ENCODE measurements at regions not wholly inside any gene's neighbourhood (a gene's known extent, or its start where the extent isn't known, plus 50 kb on each side); places are given as distances from the start of the nearest gene placed in this dataset.
A peak's percentile ranks its signal among the peaks of the same experiment; 100 is the strongest.

GRCh38 chr4:19254486-19254885, 997.2 kb upstream of the SLIT2 start:
- peaks cover 6% of the 10 kb centered on the region for H3K27me3 Mint-ChIP-seq (ENCODE audit: insufficient read depth)
- no peak overlapping the region for H3K4me3 Mint-ChIP-seq
- H3K36me3 Mint-ChIP-seq (ENCODE audit: low read depth), result peaks cover 17% of the 10 kb centered on the region; the same call in 1 of the 2 replicates
- no peak for DNase-seq
- no peaks in the 10 kb centered on the region for H3K4me1 Mint-ChIP-seq (ENCODE audit: low read depth)
- no peak overlapping the region for H3K27ac Mint-ChIP-seq
- no peak for TF ChIP-seq CTCF (IDR thresholded peaks at IDR 0.05)
- H3K9me3 Mint-ChIP-seq, result peaks cover 19% of the 10 kb centered on the region

GRCh38 chr4:19248023-19248422, 1003.7 kb upstream of the SLIT2 start:
- no peak for TF ChIP-seq CTCF (IDR thresholded peaks at IDR 0.05)
- no peaks in the 10 kb centered on the region for H3K4me1 Mint-ChIP-seq (ENCODE audit: low read depth)
- no peak overlapping the region for H3K27ac Mint-ChIP-seq
- H3K4me3 Mint-ChIP-seq, result no peak overlapping the region
- H3K27me3 Mint-ChIP-seq (ENCODE audit: insufficient read depth), result peaks cover 6% of the 10 kb centered on the region
- DNase-seq, result no peak
- H3K36me3 Mint-ChIP-seq (ENCODE audit: low read depth), result no peaks in the 10 kb centered on the region
- H3K9me3 Mint-ChIP-seq, result no peaks in the 10 kb centered on the region

GRCh38 chr4:19241895-19242294, 1009.8 kb upstream of the SLIT2 start:
- no peak overlapping the region for H3K27ac Mint-ChIP-seq

GRCh38 chr4:19239565-19239964, 1012.1 kb upstream of the SLIT2 start:
- Mint-ChIP-seq H3K9me3 (no peaks in the 10 kb centered on the region), H3K27me3 (ENCODE audit: insufficient read depth) (no peaks in the 10 kb centered on the region), H3K4me3 (no peak overlapping the region), H3K36me3 (ENCODE audit: low read depth) (no peaks in the 10 kb centered on the region), H3K4me1 (ENCODE audit: low read depth) (peaks cover 49% of the 10 kb centered on the region), H3K27ac (peak overlapping the region; percentile 14; the same call in 1 of the 2 replicates)
- TF ChIP-seq CTCF (IDR thresholded peaks at IDR 0.05), result no peak
- DNase-seq, result peak; percentile 76

More at GRCh38 chr4:19241895-19242294, 1009.8 kb upstream of the SLIT2 start:
- Mint-ChIP-seq H3K36me3 (ENCODE audit: low read depth) (no peaks in the 10 kb centered on the region), H3K27me3 (ENCODE audit: insufficient read depth) (no peaks in the 10 kb centered on the region), H3K4me1 (ENCODE audit: low read depth) (peaks cover 37% of the 10 kb centered on the region), H3K9me3 (no peaks in the 10 kb centered on the region), H3K4me3 (no peak overlapping the region)
- DNase-seq, result no peak
- no peak for TF ChIP-seq CTCF (IDR thresholded peaks at IDR 0.05)

GRCh38 chr4:19236473-19236872, 1015.2 kb upstream of the SLIT2 start:
- no peak for TF ChIP-seq CTCF (IDR thresholded peaks at IDR 0.05)
- no peaks in the 10 kb centered on the region for H3K9me3 Mint-ChIP-seq
- H3K4me3 Mint-ChIP-seq, result no peak overlapping the region
- peaks cover 42% of the 10 kb centered on the region for H3K4me1 Mint-ChIP-seq (ENCODE audit: low read depth)
- no peaks in the 10 kb centered on the region for H3K36me3 Mint-ChIP-seq (ENCODE audit: low read depth)
- DNase-seq, result no peak
- H3K27ac Mint-ChIP-seq, result no peak overlapping the region
- peaks cover 1% of the 10 kb centered on the region; the same call in 1 of the 2 replicates for H3K27me3 Mint-ChIP-seq (ENCODE audit: insufficient read depth)
